WI38 (cell line): ENCODE measurements at regions not wholly inside any gene's neighbourhood (a gene's known extent, or its start where the extent isn't known, plus 50 kb on each side); places are given as distances from the start of the nearest gene placed in this dataset.

Source experiments
- H3K4me3 ChIP-seq: 2 replicates; pipeline ENCODE4 v1.5.1; 2011; ENCODE audit warnings: low read depth, mild to moderate bottlenecking, control low read depth, low read length
- TF ChIP-seq, protein P1 (sequence below): IDR thresholded peaks from 2 replicates; pipeline ENCODE4 v1.5.1; 2012; ENCODE audit warnings: low read depth, mild to moderate bottlenecking, control low read depth, low read length

DNA sequence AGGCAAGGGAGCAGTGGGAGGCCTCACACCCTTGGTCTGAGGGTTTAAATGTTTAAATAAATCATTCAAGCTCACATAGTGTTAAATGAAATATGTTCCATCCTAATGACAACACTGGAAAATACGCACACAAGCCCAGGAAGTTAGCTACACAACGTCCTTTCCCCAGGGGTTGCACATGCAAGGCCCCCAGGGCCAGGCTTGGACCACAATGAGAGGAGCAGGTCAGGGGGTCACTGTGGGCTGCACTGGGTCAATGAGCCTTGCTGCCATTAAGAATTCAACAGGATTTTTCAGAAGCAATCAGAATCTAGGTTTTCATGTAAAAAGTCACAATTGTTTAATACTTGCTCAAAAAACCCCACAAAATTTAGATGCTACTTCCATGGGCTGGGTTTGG lies 64.9 kb upstream of the ADCY1 start:
- H3K4me3 ChIP-seq = no peak overlapping the region
- TF ChIP-seq, protein P1, sequence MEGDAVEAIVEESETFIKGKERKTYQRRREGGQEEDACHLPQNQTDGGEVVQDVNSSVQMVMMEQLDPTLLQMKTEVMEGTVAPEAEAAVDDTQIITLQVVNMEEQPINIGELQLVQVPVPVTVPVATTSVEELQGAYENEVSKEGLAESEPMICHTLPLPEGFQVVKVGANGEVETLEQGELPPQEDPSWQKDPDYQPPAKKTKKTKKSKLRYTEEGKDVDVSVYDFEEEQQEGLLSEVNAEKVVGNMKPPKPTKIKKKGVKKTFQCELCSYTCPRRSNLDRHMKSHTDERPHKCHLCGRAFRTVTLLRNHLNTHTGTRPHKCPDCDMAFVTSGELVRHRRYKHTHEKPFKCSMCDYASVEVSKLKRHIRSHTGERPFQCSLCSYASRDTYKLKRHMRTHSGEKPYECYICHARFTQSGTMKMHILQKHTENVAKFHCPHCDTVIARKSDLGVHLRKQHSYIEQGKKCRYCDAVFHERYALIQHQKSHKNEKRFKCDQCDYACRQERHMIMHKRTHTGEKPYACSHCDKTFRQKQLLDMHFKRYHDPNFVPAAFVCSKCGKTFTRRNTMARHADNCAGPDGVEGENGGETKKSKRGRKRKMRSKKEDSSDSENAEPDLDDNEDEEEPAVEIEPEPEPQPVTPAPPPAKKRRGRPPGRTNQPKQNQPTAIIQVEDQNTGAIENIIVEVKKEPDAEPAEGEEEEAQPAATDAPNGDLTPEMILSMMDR = no peak

DNA sequence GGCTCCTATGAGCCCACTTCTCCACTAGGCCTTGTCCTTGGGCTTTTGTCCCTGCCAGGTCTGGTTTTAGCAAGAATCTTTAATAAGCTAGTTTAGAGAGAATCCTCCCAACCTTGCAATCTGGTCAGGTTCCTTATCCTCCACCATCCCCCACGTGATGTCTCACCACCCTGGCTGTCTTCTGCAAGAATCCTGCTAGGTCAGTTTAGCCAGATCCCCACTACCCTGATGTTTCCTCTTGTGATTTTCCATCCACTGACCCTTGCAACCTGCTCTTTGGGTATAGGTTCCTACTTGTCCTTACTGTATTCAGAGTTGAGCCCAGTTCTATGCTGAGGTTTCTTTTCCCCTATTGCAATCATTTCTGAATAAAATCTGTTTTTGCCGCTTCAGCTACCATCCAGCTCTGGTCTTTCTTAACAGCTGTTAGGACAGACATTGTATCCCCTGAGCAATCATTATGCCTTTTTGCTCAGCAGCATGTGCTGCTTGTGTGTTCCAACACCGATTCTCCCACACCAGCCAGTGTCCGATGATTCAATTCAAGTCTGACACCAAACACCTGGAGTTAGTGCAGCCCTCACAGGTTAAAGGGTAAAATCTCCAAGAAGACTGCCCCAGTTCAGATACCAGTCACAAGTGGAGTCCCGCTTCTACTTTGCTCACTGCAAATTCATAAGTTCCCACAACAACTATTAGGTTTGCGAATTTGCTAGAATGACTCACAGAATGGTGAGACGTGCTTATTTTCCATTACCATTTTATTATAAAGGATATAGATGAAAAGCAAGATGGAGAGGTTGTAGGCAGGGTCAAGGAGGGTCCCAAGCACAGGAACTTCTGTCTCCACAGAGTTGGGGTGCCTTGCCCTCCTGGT lies 62.2 kb upstream of the ADCY1 start:
- TF ChIP-seq, protein P1 = no peak

DNA sequence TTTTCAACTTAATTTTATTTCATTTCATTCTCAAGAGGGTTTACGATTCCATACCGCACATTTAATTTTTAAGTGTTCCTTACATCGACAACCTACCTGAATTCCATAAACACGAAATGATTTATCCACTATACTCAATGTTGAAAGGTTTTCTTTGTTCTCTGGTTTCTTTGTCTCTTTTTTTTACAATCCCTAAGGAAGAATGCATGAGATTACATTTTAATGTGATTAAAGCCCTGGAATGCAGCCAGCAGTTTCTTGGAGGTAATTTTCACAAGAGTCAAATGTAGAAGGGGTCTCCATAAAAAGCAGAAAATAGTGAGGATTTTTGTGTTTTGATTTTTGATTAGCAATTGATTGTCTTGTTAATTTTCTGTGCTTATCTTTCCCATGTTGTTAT lies 59.2 kb upstream of the ADCY1 start:
- TF ChIP-seq, protein P1 = no peak
- no peak overlapping the region for H3K4me3 ChIP-seq

More for the DNA sequence above, 62.2 kb upstream of the ADCY1 start:
- H3K4me3 ChIP-seq = no peak overlapping the region

DNA sequence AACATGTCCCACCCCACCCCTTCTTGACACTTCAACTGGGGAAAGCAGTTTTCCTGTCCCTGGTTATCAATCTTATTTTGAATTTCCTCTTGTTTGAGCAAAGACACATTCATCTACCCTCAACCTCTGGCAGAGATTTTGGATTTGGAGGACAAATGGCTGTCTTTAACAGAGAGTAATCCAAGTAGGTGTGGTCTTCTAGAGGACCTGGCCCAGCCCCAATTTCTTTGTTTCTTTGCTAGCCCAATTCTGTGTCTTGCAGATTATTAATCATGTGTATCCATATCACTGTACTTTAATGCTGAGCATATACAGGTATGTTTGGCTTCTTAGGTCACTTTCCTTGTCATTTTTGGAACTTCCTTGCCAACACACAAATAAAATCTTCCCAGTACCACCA lies 58.8 kb upstream of the ADCY1 start:
- TF ChIP-seq, protein P1 = no peak

More for the DNA sequence above, 58.8 kb upstream of the ADCY1 start:
- H3K4me3 ChIP-seq = no peak overlapping the region
